DOHH2 (cell line): ENCODE measurements at regions not wholly inside any gene's neighbourhood (a gene's known extent, or its start where the extent isn't known, plus 50 kb on each side); places are given as distances from the start of the nearest gene placed in this dataset.

Experiments used
- EZH2phosphoT487 ChIP-seq: fragments of 200-600 bp; sonication (generic); IDR thresholded peaks from 2 replicates; pipeline ENCODE4 v1.6.1; 2017; ENCODE audit warnings: borderline replicate concordance, mild to moderate bottlenecking, antibody characterized with exemption, low read length, moderate library complexity, mixed read lengths
- TF ChIP-seq, protein P1 (sequence below): fragments of 200-600 bp; sonication (generic); IDR thresholded peaks from one replicate; pipeline ENCODE4 v1.5.1; 2014; ENCODE audit warnings: antibody characterized with exemption, mild to moderate bottlenecking, low read depth, low read length; ENCODE audit not compliant: poor library complexity, severe bottlenecking

DNA sequence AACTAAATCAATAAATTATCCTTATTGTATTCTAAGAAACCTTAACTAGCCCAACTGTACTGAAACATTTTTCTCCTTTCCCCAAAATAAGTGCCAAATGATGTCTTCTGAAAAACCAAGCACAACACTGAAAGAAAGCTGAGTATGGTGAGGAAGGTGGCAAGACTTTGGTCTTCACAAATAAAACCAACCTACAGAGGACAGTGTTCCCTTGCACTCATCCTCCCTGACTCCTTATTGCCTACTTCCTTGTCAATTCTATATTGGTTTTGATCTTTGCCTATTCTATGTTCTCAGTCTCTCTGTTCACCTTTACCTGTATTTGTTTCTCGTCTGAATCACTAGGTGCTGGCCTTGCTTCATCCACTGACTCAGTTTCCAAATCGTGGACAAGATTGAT, 490.1 kb upstream of the ZNF385D start:
- no peak for TF ChIP-seq EZH2phosphoT487
- TF ChIP-seq, protein P1, sequence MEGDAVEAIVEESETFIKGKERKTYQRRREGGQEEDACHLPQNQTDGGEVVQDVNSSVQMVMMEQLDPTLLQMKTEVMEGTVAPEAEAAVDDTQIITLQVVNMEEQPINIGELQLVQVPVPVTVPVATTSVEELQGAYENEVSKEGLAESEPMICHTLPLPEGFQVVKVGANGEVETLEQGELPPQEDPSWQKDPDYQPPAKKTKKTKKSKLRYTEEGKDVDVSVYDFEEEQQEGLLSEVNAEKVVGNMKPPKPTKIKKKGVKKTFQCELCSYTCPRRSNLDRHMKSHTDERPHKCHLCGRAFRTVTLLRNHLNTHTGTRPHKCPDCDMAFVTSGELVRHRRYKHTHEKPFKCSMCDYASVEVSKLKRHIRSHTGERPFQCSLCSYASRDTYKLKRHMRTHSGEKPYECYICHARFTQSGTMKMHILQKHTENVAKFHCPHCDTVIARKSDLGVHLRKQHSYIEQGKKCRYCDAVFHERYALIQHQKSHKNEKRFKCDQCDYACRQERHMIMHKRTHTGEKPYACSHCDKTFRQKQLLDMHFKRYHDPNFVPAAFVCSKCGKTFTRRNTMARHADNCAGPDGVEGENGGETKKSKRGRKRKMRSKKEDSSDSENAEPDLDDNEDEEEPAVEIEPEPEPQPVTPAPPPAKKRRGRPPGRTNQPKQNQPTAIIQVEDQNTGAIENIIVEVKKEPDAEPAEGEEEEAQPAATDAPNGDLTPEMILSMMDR: no peak
